GM18507 (cell line): ENCODE measurements at regions not wholly inside any gene's neighbourhood (a gene's known extent, or its start where the extent isn't known, plus 50 kb on each side); places are given as distances from the start of the nearest gene placed in this dataset.
"Not testable (repeated sequence)": the region's sequence is repeated elsewhere in the genome, so short reads cannot be mapped to it uniquely, and the experiment has no call there.

Source experiments
- DNase-seq: peaks from one replicate; pipeline ENCODE4 v3.0.0; 2011; ENCODE audit warnings: low read depth; ENCODE audit not compliant: insufficient read length; ENCODE audit errors: extremely low spot score
- FAIRE-seq: peaks from 2 replicates; lab custom pipeline; 2011; peaks lifted over from hg19 to GRCh38; lab: Jason Lieb, UNC

GRCh38 chr12:113537751-113538087 is 66.0 kb upstream of the LHX5 start:
- FAIRE-seq (no peak), DNase-seq (no peak)

GRCh38 chr12:113537046-113537750 is 65.5 kb upstream of the LHX5 start:
- FAIRE-seq (no peak), DNase-seq (no peak)

- no peak for FAIRE-seq
- DNase-seq: no peak
Observed at GRCh38 chr12:113535100-113535499, 63.4 kb upstream of the LHX5 start.

GRCh38 chr12:113534555-113534954 is 62.9 kb upstream of the LHX5 start:
- FAIRE-seq (no peak), DNase-seq (no peak)

GRCh38 chr12:113533842-113534375 is 62.2 kb upstream of the LHX5 start:
- DNase-seq: no peak
- FAIRE-seq: no peak

GRCh38 chr12:113532292-113532691 is 60.6 kb upstream of the LHX5 start:
- DNase-seq (no peak), FAIRE-seq (no peak)

GRCh38 chr12:113531073-113531472 is 59.4 kb upstream of the LHX5 start:
- DNase-seq, FAIRE-seq: not testable (repeated sequence)

- FAIRE-seq (no peak), DNase-seq (no peak)
Observed at GRCh38 chr12:113528606-113529293, 57.1 kb upstream of the LHX5 start.

GRCh38 chr12:113525066-113525465 is 53.4 kb upstream of the LHX5 start:
- FAIRE-seq (no peak), DNase-seq (no peak)

- DNase-seq (no peak), FAIRE-seq (no peak)
Observed at GRCh38 chr12:113524495-113524894, 52.8 kb upstream of the LHX5 start.

GRCh38 chr12:113521708-113522107 is 50.0 kb upstream of the LHX5 start:
- FAIRE-seq: no peak
- no peak for DNase-seq
